Heart left ventricle (tissue), 13 donors: ENCODE measurements at regions not wholly inside any gene's neighbourhood (a gene's known extent, or its start where the extent isn't known, plus 50 kb on each side); places are given as distances from the start of the nearest gene placed in this dataset.

ENCODE experiments used
- CTCF ChIP-seq, 12 donors: fragments of 200-600 bp; sonication (generic) in 4 of 12; IDR thresholded peaks; one replicate each; pipeline versions ENCODE4 v1.5.0 to v1.8.0; 2018 to 2022; ENCODE audit warnings: antibody characterized with exemption in 12 of 12, mild to moderate bottlenecking in 5 of 12
- POLR2A ChIP-seq, 2 donors: fragments of 450-650 bp; IDR thresholded peaks; one replicate each; pipeline ENCODE4 v1.6.1; 2017; ENCODE audit warnings: antibody characterized with exemption in 2 of 2, mild to moderate bottlenecking in 2 of 2, moderate library complexity in 2 of 2
- donor health status: ischemic (EF 13 %, LVEDD 7.1; RV severe dilation, severe dysfunction).
- donor health status: DM: no; HTN: yes; CAD: no.
- donor health status: DM: no; HTN: no; CAD: no.
- donor health status: ischemic (EF 25% LVEDD 6.9; RV normal size, moderate dysfunction).
- donor health status: ischemic (EF 25% LVEDD 5.7; RV mildly dilated, moderate dysfunction).
- donor health status: ischemic (EF 35%, LVEDD 5.7; RV mildly dilated, moderate dysfunction).
- donor health status: nonischemic (EF 11% LVEDD 7.7; RV severe dilation, severe dysfunction).
- donor health status: DM: yes; HTN: yes; CAD: no.
- donor health status: PGD.
- donor health status: ischemic (EF 29% LVEDD 5.4; RV normal size, mild dysfunction).
- donor health status: nonischemic (EF 23%, LVEDD 6.1; RV moderate dilation, normal function).

- no peak for TF ChIP-seq POLR2A (IDR thresholded peaks at IDR 0.05)
- TF ChIP-seq CTCF (IDR thresholded peaks at IDR 0.05), result no peak
Measured at GRCh38 chr12:13887779-13888388, 93.5 kb downstream of the GRIN2B start.
